GM18861 (cell line): ENCODE measurements at regions not wholly inside any gene's neighbourhood (a gene's known extent, or its start where the extent isn't known, plus 50 kb on each side); places are given as distances from the start of the nearest gene placed in this dataset.
"Not testable (repeated sequence)": the region's sequence is repeated elsewhere in the genome, so short reads cannot be mapped to it uniquely, and the experiment has no call there.

Experiments
- ATAC-seq: cut with Tn5 transposase; IDR thresholded peaks from one replicate; pipeline ENCODE4 v1.9.1; 2021; ENCODE audit not compliant: unreplicated experiment

GRCh38 chr5:104039871-104040270 is 477.3 kb upstream of the NUDT12 start:
- not testable (repeated sequence) for ATAC-seq

DNA sequence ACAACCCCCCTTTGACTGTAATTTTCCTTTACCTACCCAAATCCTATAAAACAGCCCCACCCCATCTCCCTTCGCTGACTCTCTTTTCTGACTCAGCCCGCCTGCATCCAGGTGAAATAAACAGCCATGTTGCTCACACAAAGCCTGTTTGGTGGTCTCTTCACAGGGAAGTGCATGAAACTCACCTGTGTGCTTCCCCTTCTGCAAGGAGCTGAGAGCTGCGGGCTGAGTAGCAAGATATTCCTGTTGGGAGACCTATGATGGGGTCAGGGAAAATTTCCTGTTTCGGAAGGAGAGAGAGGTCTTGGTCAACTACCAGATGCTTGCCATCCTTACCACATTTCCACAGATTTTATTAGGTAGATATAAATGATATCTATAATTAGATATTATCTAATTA is 474.5 kb upstream of the NUDT12 start:
- ATAC-seq: not testable (repeated sequence)

DNA sequence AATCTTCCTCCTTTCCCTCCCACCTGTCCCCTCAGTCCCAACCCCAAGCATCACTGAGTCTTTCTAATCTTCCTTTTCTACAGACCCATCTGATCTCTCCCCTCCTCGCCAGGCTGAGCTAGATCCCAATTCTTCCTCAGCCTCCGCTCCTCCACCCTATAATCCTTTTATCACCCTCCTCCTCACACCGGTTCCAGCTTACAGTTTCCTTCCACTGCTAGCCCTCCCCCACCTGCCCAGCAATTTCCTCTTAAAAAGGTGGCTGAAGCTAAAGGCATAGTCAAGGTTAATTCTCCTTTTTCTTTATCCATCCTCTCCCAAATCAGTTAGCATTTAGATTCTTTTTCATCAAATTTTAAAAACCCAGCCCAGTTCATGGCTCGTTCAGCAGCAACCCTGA is 470.6 kb upstream of the NUDT12 start:
- not testable (repeated sequence) for ATAC-seq

- ATAC-seq: no peak
Measured at GRCh38 chr5:104024538-104024937, 461.9 kb upstream of the NUDT12 start.

DNA sequence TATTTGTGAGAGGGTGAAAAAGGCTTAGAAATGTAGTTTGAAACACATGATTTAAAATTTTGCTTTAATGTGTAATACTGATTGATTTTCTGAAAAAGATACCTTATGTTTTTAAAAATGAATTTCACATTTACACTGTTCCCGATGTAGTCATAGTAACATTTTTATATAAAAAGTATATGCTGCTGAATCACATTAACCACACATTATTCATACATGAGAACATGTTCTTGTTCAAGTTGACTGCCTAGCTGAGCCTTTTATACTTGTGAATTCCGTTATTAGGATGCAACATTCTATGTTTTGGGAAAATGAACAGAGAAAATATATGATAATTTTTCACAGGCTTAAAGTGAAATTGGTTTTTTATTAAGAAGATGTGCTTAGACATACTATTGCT is 461.1 kb upstream of the NUDT12 start:
- ATAC-seq: no peak

DNA sequence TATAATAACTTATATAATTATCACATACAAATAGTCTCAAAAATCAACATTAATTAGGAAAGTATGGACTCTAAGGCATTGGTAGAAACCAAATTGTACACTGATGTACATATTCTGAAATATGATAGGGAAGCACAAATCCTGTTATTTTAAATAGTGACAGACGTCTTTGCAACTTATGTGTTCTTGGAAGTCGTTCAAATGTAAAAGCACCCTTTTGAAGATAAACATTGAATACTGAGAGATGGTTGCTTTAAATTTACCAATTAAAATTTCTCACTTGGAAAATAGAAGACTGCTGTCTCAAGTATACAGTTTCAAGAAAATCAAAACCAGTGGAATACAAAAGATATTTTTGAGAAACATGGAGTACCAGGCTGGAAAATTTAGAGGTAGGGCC is 457.4 kb upstream of the NUDT12 start:
- ATAC-seq: no peak

DNA sequence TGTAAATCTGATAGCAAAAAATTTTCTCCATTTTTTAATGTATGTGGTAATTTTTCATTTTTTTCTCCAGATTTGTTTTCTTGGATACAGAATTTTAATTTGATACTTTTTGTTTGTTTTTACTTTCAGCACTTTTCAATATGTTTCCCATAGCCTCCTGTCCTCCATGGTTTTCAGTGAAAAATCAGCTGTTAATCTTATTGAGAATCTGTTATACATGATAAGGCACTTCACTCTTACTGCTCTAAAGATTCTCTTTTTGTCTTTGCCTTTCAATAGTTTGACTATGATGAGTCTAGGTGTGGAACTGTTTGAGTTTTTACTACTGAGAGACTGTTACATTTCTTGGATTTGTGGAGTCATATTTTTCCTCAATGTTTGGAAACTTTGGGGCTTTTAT is 455.7 kb upstream of the NUDT12 start:
- no peak for ATAC-seq

DNA sequence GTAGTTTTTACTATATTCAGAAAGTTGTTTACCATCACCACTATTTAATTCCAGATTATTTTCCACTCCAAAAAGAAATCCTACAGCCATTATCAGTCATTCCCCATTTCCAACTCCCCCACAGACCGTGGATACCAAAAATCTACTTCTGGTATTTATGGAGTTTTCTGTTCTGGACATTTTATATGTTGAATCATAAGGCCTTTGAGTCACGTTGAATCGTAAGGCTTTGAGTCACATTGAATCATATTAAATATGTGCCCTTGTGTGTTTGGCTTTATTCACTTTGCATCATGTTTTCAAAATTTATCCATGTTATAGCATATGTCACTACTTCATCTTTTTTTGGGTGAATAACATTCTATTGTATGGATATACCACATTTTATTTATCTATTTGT is 454.1 kb upstream of the NUDT12 start:
- no peak for ATAC-seq

- no peak for ATAC-seq
Measured at GRCh38 chr5:104015765-104016164, 453.2 kb upstream of the NUDT12 start.

DNA sequence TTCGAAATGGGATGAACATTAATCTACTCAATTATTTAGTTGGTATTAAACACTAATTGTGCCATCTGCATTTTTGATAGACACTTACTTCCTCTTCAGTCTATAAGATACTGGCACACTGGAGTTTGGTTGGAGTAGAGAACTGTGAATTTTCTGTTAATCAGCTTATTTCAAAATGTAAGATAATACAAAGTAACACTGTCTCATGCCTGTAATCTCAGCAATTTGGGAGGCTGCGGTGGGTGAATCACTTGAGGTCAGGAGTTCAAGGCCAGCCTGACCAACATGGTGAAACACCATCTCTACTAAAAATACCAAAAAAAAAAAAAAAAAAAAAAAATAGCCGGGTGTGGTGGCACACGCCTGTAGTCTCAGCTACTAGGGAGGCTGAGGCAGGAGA is 440.2 kb upstream of the NUDT12 start:
- ATAC-seq: not testable (repeated sequence)

GRCh38 chr5:104001136-104001535 is 438.5 kb upstream of the NUDT12 start:
- ATAC-seq: no peak

DNA sequence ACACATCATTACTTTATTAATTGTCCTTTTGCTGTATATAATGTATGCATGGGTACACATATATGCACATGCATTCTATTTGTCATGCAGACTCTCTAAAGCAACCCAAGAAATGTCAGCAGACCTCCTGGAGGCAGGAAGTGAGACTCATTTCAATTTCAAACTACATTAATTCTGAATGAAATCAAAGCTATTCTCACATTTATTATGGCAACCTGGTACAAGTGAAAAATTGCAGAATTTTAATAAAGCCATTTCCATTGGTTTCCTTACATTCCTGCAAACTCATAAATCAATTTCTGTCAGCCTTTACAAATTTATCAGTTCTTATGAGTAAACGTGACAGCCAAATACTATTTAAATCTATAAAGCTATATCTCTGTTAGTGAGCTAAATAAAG is 430.4 kb upstream of the NUDT12 start:
- ATAC-seq: no peak

DNA sequence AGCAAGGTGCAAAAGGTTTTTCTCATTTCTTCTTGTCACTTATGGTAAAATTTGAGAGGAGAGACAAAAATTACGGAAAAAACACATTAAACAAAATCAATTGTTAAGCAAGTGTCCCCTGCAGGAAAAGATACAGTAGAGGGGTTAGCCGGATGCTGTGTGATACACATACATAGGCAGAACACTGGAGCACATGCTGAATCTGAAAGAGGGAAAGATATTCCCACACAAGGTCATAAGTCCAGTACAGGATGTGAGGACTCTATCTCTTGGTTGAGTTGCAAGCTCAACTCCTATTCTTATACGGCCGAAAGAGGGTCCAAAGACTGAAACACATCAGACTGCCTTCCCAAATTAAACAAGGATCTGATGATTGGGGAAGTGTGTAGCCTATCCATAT is 427.5 kb upstream of the NUDT12 start:
- no peak for ATAC-seq

DNA sequence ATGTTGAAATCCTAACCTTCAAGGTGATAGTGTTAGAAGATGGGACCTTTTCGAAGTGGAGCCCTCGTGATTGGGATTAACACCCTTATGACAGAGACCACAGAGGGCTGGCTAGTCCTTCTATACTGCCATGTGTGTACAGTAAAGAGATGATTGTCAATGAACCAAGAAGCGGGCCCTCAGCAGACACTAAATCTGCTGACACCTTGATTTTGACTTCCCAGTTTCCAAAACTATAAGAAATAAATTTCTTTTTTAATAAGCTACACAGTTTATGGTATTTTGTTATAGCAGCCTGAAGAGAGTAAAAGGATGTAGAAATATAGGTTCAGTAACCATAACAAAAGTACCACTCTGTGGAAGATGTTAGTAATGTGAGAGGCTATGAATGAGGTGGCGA is 419.0 kb upstream of the NUDT12 start:
- no peak for ATAC-seq

GRCh38 chr5:103973669-103974068 is 411.1 kb upstream of the NUDT12 start:
- no peak for ATAC-seq

DNA sequence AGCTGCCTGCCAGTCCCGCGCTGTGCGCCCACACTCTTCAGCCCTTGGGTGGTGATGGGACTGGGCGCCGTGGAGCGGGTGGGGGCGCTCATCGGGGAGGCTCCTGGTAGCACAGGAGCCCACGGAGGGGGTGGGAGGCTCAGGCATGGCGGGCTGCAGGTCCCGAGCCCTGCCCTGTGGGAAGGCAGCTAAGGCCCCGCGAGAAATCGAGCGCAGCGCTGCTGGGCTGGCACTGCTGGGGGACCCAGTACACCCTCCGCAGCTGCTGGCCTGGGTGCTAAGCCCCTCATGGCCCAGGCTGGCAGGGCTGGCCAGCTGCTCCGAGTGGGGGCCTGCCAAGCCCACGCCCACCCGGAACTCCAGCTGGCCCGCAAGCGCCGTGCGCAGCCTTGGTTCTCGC is 403.7 kb upstream of the NUDT12 start:
- not testable (repeated sequence) for ATAC-seq

- ATAC-seq: no peak
Measured at GRCh38 chr5:103962023-103962422, 399.4 kb upstream of the NUDT12 start.

DNA sequence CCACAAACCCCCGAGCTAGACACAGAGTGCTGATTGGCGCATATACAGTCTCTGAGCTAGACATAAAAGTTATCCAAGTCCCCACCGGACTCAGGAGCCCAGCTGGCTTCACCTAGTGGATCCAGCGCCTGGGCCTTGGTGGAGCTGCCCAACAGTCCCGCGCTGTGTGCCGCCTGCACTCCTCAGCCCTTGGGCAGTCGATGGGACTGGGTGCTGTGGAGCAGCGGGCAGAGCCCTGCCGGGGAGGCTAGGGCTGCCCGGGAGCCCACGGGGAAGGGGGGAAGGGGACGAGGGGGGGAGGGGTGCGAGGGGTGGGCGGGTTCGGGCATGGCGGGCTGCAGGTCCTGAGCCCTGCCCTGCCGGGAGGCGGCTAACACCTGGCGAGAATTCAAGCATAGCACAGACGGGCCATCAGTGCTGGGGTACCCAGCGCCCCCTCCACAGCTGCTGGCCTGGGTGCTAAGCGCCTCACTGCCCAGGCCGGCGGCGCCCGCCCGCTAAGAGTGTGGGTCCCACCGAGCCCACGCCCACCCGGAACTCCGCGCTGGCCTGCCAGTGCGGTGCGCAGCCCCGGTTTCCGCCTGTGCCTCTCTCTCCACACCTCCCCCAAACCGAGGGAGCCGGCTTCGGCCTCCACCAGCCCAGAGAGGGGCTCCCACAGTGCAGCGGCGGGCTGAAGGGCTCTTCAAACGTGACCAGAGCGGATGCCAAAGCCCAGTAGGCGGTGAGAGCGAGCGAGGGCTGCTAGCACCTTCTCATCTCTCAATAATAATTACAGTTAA is 391.2 kb upstream of the NUDT12 start:
- ATAC-seq: no peak

- no peak for ATAC-seq
Measured at GRCh38 chr5:103951776-103952175, 389.2 kb upstream of the NUDT12 start.

DNA sequence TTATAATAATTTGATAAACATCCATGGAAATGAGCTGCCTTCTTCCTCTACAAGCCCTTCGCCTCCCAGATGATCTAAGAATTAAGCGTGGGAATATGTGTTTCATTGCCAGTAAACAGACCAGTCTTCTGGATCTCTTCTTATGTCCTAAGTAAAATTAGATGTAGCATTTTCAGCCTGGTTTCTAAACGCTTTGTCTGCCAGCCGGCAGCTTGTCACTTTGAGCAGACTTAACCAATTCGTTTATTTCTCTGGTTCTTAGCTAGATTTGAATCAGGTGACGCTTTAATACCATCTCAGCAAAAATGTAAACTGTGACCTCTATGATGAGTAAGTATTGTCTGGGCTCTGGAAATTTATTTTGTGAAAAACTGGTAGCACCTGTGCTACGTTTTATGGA is 380.6 kb upstream of the NUDT12 start:
- no peak for ATAC-seq

DNA sequence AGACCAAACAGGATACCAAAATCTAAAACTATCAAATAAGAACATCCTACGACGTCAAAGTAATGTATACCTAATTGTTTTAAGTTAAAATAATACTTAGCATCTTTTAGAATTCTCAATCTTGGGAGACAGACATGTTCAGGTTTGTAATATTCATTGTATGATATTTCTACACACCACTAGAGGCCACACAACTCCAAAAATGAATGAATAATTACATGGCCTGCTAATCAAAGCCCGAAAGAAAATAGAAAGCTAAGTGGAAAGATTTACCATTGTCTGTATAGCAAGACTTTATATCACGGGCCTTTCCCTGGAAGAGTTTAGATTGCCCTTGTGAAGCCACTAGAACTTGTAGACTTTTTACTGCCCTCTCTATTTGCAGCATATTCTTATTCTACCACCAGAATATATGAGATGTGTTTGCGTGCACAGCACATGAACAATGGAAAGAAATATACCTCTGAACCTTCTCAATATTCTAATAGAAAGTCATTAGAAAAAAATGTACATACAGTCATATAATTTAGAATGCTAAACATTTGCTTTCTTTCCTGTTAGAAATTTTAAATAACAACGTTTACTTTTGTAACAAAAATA is 380.1 kb upstream of the NUDT12 start:
- ATAC-seq: no peak

GRCh38 chr5:103941596-103941995 is 379.0 kb upstream of the NUDT12 start:
- ATAC-seq: no peak
